ENCODE measurements at regions not wholly inside any gene's neighbourhood (a gene's known extent, or its start where the extent isn't known, plus 50 kb on each side); places are given as distances from the start of the nearest gene placed in this dataset.

GRCh38 chr4:165711912-165712311 lies 161.1 kb upstream of the TLL1 start:
- TF ChIP-seq POLR2A (IDR thresholded peaks at IDR 0.05) (no peak), CTCF (IDR thresholded peaks at IDR 0.05) (no peak)
- no peak for ATAC-seq

GRCh38 chr4:165714650-165715049 lies 158.4 kb upstream of the TLL1 start:
- TF ChIP-seq CTCF (IDR thresholded peaks at IDR 0.05) (no peak), POLR2A (IDR thresholded peaks at IDR 0.05) (no peak)
- H3K36me3 ChIP-seq (replicated peaks in 1 of 2; ENCODE audit: insufficient read depth in 1 of 2, low read depth in 2 of 2), result no peaks in the 10 kb centered on the region
- no peaks in the 10 kb centered on the region for H3K9me3 ChIP-seq
- DNase-seq, result no peak
- H3K27ac ChIP-seq, result no peak overlapping the region
- intact Hi-C loops (cut with DNase I), result no loop called here
- WGBS, 2 donors, result 95 to 96% methylated on average over 14 of the region's 14 CpGs
- H3K4me3 ChIP-seq, result no peak overlapping the region
- no peaks in the 10 kb centered on the region for H3K27me3 ChIP-seq
- peaks cover 13% of the 10 kb centered on the region for H3K4me1 ChIP-seq
- ATAC-seq, result no peak

More at GRCh38 chr4:165711912-165712311, 161.1 kb upstream of the TLL1 start:
- intact Hi-C loops (cut with DNase I), result no loop called here
- Histone ChIP-seq H3K36me3 (replicated peaks in 1 of 2; ENCODE audit: insufficient read depth in 1 of 2, low read depth in 2 of 2) (no peaks in the 10 kb centered on the region), H3K27ac (no peak overlapping the region), H3K9me3 (peaks cover 0 to 4% (median 0%) of the 10 kb centered on the region in 3 donors), H3K27me3 (no peaks in the 10 kb centered on the region), H3K4me1 (peaks cover 27% of the 10 kb centered on the region), H3K4me3 (no peak overlapping the region)
- WGBS, 2 donors, result 88 to 91% methylated on average over 2 of the region's 2 CpGs
- no peak for DNase-seq

GRCh38 chr4:165715211-165715610 lies 157.8 kb upstream of the TLL1 start:
- intact Hi-C loops (cut with DNase I), result no loop called here
- WGBS, 2 donors, result 100% methylated on average over 1 of the region's 1 CpG
- no peak for ATAC-seq

GRCh38 chr4:165715989-165716388 lies 157.0 kb upstream of the TLL1 start:
- intact Hi-C loops (cut with DNase I), result no loop called here
- 82 to 90% methylated on average over 1 of the region's 1 CpG for WGBS, 2 donors
- Histone ChIP-seq H3K4me1 (peaks cover 10% of the 10 kb centered on the region), H3K9me3 (no peaks in the 10 kb centered on the region), H3K27me3 (no peaks in the 10 kb centered on the region), H3K4me3 (no peak overlapping the region), H3K36me3 (replicated peaks in 1 of 2; ENCODE audit: insufficient read depth in 1 of 2, low read depth in 2 of 2) (no peaks in the 10 kb centered on the region), H3K27ac (no peak overlapping the region)
- TF ChIP-seq CTCF (IDR thresholded peaks at IDR 0.05) (no peak), POLR2A (IDR thresholded peaks at IDR 0.05) (no peak)
- DNase-seq, result no peak
- no peak for ATAC-seq

More at GRCh38 chr4:165715211-165715610, 157.8 kb upstream of the TLL1 start:
- H3K4me3 ChIP-seq, result no peak overlapping the region
- H3K4me1 ChIP-seq, result peaks cover 13% of the 10 kb centered on the region
- H3K27ac ChIP-seq, result no peak overlapping the region
- no peak for TF ChIP-seq CTCF (IDR thresholded peaks at IDR 0.05)
- H3K36me3 ChIP-seq (replicated peaks in 1 of 2; ENCODE audit: insufficient read depth in 1 of 2, low read depth in 2 of 2), result no peaks in the 10 kb centered on the region
- no peaks in the 10 kb centered on the region for H3K27me3 ChIP-seq
- no peaks in the 10 kb centered on the region for H3K9me3 ChIP-seq
- no peak for DNase-seq

GRCh38 chr4:165716472-165716871 lies 156.6 kb upstream of the TLL1 start:
- Histone ChIP-seq H3K27ac (no peak overlapping the region), H3K36me3 (replicated peaks in 1 of 2; ENCODE audit: insufficient read depth in 1 of 2, low read depth in 2 of 2) (no peaks in the 10 kb centered on the region), H3K9me3 (no peaks in the 10 kb centered on the region), H3K4me3 (no peak overlapping the region), H3K27me3 (no peaks in the 10 kb centered on the region), H3K4me1 (peaks cover 15% of the 10 kb centered on the region)
- TF ChIP-seq POLR2A (IDR thresholded peaks at IDR 0.05), result no peak
- no peak for TF ChIP-seq CTCF (IDR thresholded peaks at IDR 0.05)
- ATAC-seq (no peak), DNase-seq (no peak)
- intact Hi-C loops (cut with DNase I), result no loop called here
